PFSK-1 (cell line): ENCODE measurements at regions not wholly inside any gene's neighbourhood (a gene's known extent, or its start where the extent isn't known, plus 50 kb on each side); places are given as distances from the start of the nearest gene placed in this dataset.

Source experiments
- POLR2AphosphoS5 ChIP-seq: IDR thresholded peaks from 2 replicates; pipeline ENCODE4 v1.6.1; 2012; ENCODE audit warnings: low read depth, mild to moderate bottlenecking, control low read depth, low read length, moderate library complexity
- REST ChIP-seq, 2 experiments: IDR thresholded peaks; 2 replicates each; pipeline versions ENCODE4 v1.6.1 to v1.8.0; 2011 to 2012; ENCODE audit warnings: low read depth in 2 of 2, low read length in 2 of 2, control low read depth in 1 of 2, inconsistent platforms in 1 of 2, mild to moderate bottlenecking in 1 of 2, moderate library complexity in 1 of 2; ENCODE audit not compliant: insufficient read depth in 1 of 2
- SIN3A ChIP-seq: IDR thresholded peaks from 2 replicates; pipeline ENCODE4 v1.6.1; 2012; ENCODE audit warnings: mild to moderate bottlenecking, low read length, moderate library complexity, borderline replicate concordance; ENCODE audit not compliant: insufficient read depth
- TAF1 ChIP-seq: IDR thresholded peaks from 2 replicates; pipeline ENCODE4 v1.6.1; 2012; ENCODE audit warnings: low read length, control low read depth, borderline replicate concordance; ENCODE audit not compliant: insufficient read depth

GRCh38 chr3:144032531-144033239, 61.1 kb downstream of the DIPK2A start:
- TF ChIP-seq REST (IDR thresholded peaks at IDR 0.05; ENCODE audit: insufficient read depth in 1 of 2, low read depth in 2 of 2, low read length in 2 of 2) (no peak), TAF1 (no peak), POLR2AphosphoS5 (no peak), SIN3A (no peak)
